Activated CD4-positive, alpha-beta T cell treated with anti-CD3 and anti-CD28 coated beads, Interleukin-2, amount 50 U/mL, for 16 hours (primary cell): ENCODE measurements at regions not wholly inside any gene's neighbourhood (a gene's known extent, or its start where the extent isn't known, plus 50 kb on each side); places are given as distances from the start of the nearest gene placed in this dataset.
"Not testable (repeated sequence)": the region's sequence is repeated elsewhere in the genome, so short reads cannot be mapped to it uniquely, and the experiment has no call there.

ENCODE experiments used
- DNase-seq: peaks from one replicate; pipeline ENCODE4 v3.0.0-alpha.2; 2020

GRCh38 chr18:66994790-66995189 is 390.9 kb upstream of the CDH19 start:
- DNase-seq = no peak

GRCh38 chr18:66993492-66993891 is 389.6 kb upstream of the CDH19 start:
- no peak for DNase-seq

- no peak for DNase-seq
Measured at GRCh38 chr18:66990909-66991308, 387.0 kb upstream of the CDH19 start.

- no peak for DNase-seq
Measured at GRCh38 chr18:66979009-66979408, 375.1 kb upstream of the CDH19 start.

GRCh38 chr18:66972681-66973080 is 368.8 kb upstream of the CDH19 start:
- no peak for DNase-seq

GRCh38 chr18:66971960-66972359 is 368.1 kb upstream of the CDH19 start:
- no peak for DNase-seq

GRCh38 chr18:66966171-66966570 is 362.3 kb upstream of the CDH19 start:
- no peak for DNase-seq

GRCh38 chr18:66958309-66958708 is 354.4 kb upstream of the CDH19 start:
- no peak for DNase-seq

- no peak for DNase-seq
Measured at GRCh38 chr18:66951750-66952149, 347.9 kb upstream of the CDH19 start.

- DNase-seq = no peak
Measured at GRCh38 chr18:66949419-66949818, 345.5 kb upstream of the CDH19 start.

- DNase-seq = no peak
Measured at GRCh38 chr18:66937546-66937945, 333.7 kb upstream of the CDH19 start.

- DNase-seq = no peak
Measured at GRCh38 chr18:66931010-66931409, 327.1 kb upstream of the CDH19 start.

GRCh38 chr18:66916834-66917233 is 312.9 kb upstream of the CDH19 start:
- no peak for DNase-seq

- DNase-seq = no peak
Measured at GRCh38 chr18:66900837-66901236, 296.9 kb upstream of the CDH19 start.

- no peak for DNase-seq
Measured at GRCh38 chr18:66895631-66896030, 291.7 kb upstream of the CDH19 start.

GRCh38 chr18:66894851-66895250 is 291.0 kb upstream of the CDH19 start:
- DNase-seq = no peak

- not testable (repeated sequence) for DNase-seq
Measured at GRCh38 chr18:66892388-66892787, 288.5 kb upstream of the CDH19 start.

GRCh38 chr18:66874812-66875474 is 271.1 kb upstream of the CDH19 start:
- DNase-seq = no peak

GRCh38 chr18:66874375-66874774 is 270.5 kb upstream of the CDH19 start:
- DNase-seq = no peak

GRCh38 chr18:66873899-66874298 is 270.0 kb upstream of the CDH19 start:
- no peak for DNase-seq

- no peak for DNase-seq
Measured at GRCh38 chr18:66872277-66872676, 268.4 kb upstream of the CDH19 start.

GRCh38 chr18:66867653-66868052 is 263.8 kb upstream of the CDH19 start:
- peak; percentile 10 for DNase-seq

- DNase-seq = not testable (repeated sequence)
Measured at GRCh38 chr18:66866427-66866940, 262.6 kb upstream of the CDH19 start.

GRCh38 chr18:66838340-66838987 is 234.6 kb upstream of the CDH19 start:
- no peak for DNase-seq

- DNase-seq = no peak
Measured at GRCh38 chr18:66833646-66834045, 229.8 kb upstream of the CDH19 start.
